GM19238 (cell line): ENCODE measurements at regions not wholly inside any gene's neighbourhood (a gene's known extent, or its start where the extent isn't known, plus 50 kb on each side); places are given as distances from the start of the nearest gene placed in this dataset.

ENCODE experiments used
- DNase-seq: peaks from one replicate; pipeline ENCODE4 v3.0.0; 2011; ENCODE audit warnings: low spot score; ENCODE audit not compliant: insufficient read length

GRCh38 chr5:163387589-163388343 is 49.6 kb upstream of the CCNG1 start:
- DNase-seq = no peak
